Smooth muscle cell of the brain vasculature (primary cell): ENCODE measurements at regions not wholly inside any gene's neighbourhood (a gene's known extent, or its start where the extent isn't known, plus 50 kb on each side); places are given as distances from the start of the nearest gene placed in this dataset.

Source experiments
- DNase-seq: peaks from one replicate; pipeline ENCODE4 v3.0.0-alpha.2; 2012; ENCODE audit warnings: low read depth, low spot score

- DNase-seq = no peak
Measured at GRCh38 chr3:144221761-144222160, 250.1 kb downstream of the DIPK2A start.

DNA sequence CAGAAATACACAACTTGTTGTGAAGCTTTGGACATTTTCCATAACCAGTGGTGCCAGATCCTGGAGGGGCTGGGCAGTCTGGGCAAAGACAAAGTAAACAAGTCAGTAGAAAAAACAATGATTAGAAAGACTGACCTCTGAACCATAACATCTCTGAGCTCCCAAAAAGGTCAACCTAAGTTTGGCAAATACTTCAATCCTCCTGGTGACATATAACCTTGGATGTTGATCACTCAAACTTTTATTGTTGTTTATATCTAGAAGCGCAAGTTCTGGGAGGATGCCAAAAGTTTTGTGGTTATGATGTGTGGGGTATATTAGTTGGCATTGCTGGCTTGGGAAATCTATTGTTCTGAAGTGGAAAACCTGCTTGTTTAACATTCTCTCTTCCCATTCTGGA lies 257.7 kb downstream of the DIPK2A start:
- DNase-seq = no peak

DNA sequence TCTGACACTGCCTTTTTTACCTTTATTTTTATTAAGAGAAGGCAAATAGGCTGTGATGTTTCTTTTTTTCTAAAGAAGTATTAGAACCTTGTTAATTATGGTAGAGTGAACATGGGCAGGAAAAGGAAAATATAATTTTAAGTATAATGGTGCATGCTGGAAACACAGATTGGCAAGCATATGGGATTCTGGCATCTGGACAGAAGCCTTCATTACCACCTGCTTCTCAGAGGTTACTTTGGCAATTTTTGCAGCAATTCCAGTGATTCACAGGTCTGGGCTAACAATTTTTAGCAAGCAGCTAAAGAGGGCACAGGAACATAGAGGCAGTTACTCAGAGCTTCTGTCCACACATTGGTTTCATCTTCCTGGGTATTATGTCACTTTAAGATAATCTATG lies 258.3 kb downstream of the DIPK2A start:
- no peak for DNase-seq

GRCh38 chr3:144235489-144235888 lies 263.9 kb downstream of the DIPK2A start:
- DNase-seq = no peak

- no peak for DNase-seq
Measured at GRCh38 chr3:144237351-144237750, 265.7 kb downstream of the DIPK2A start.

- DNase-seq = no peak
Measured at GRCh38 chr3:144241404-144241803, 269.8 kb downstream of the DIPK2A start.

DNA sequence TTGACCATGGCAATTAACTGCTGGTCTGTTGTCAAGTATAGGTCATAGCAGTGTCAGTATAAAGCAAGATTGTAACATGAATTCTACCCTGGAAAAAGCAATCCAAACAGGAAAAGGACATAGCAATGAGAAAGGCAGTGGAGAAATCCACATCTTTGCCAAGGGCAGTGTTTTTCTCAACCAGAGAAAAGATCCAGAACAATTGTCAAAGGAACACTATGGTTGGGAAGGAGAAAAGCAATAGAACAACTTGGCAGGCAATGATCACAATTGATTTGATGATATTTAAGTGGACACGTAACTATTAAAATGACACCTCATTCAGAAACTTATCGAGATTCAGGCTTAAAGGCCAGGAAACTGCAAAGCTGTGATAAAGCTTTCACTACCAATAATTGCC lies 271.1 kb downstream of the DIPK2A start:
- DNase-seq = no peak

- no peak for DNase-seq
Measured at GRCh38 chr3:144244662-144245061, 273.0 kb downstream of the DIPK2A start.

- no peak for DNase-seq
Measured at GRCh38 chr3:144252896-144253295, 281.3 kb downstream of the DIPK2A start.

DNA sequence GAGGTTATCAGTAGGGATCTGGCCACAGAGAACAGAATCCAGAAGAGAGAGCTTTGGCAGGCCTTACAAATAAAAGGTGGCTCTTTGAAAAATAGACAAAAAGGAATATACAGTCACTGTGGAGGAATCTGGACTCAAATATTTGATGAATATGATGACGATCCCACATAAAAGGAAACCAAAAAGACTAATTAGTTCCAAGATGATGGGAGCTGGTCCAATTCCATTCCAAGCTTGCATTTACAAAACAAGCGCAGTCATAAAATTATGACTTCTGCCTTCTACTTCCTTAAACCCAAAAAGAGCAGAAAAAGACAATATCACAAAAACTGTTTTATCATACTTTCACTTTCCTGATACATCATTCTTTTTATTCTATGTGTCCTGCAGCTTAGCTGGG lies 285.8 kb downstream of the DIPK2A start:
- DNase-seq = no peak

DNA sequence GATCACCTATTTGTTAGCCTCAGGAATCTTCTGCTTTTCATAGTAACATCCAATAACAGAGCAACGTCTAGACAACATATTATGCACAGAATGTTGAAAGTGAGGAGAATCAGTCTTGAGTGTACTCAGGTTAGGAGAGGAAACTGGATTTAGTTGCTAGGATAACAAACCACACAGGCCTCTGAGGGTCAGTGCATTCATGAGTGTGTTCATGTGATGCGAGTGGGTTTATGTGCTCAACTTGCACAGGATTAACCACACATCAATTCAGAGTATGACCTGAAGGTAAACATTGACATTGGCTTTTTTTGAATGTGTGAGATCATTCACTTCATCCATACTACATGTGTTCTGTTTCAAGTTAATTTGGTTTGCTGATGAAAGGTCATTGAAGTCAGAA lies 287.6 kb downstream of the DIPK2A start:
- no peak for DNase-seq

- DNase-seq = no peak
Measured at GRCh38 chr3:144263706-144264105, 292.1 kb downstream of the DIPK2A start.

- DNase-seq = no peak
Measured at GRCh38 chr3:144264350-144264749, 292.7 kb downstream of the DIPK2A start.

- no peak for DNase-seq
Measured at GRCh38 chr3:144264794-144265193, 293.2 kb downstream of the DIPK2A start.

DNA sequence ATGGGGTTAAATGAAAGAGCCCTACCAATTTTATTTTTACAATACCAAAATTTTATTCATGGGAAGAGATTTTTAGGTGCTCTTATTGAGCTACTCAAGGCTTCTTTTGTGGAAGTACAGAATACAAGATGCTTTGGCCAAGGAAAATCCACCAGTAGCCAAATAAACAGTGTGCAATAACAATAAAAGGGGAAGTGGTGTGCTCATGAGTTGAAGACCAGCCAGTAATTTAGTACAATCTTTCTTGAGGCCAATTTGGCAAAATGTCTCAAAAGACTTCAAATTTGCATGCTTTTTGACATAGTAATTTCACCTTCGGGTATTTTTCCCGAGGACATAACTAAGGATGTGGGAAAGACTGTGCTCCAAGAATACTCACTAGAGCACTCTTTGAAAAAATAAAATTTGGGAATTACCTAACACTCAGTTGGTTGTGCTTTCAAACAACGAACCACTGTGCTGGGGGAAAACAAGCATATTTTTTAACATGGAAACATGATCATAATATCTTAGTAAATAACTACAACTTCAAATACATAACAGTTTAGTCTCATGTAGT lies 294.0 kb downstream of the DIPK2A start:
- DNase-seq = no peak

GRCh38 chr3:144270100-144270499 lies 298.5 kb downstream of the DIPK2A start:
- no peak for DNase-seq

DNA sequence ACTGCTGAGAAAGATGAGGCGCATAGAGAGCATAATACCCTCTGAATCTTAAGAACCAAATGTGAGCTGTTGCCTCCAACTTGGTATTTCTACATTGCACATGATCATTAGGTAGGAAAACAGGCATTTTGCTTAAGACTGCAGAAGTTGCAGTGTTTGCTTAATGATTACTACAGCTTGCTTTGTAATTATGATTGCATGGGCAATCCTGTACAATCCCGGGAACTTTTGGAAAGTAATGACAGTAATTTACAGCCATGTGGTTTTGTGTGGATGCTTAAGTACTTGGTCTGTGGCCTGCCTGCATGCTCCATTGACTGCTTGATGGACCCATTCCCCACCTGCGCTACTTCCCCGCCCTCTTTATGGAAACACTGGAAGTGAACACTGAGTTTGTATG lies 301.1 kb downstream of the DIPK2A start:
- no peak for DNase-seq

GRCh38 chr3:144273601-144274000 lies 302.0 kb downstream of the DIPK2A start:
- no peak for DNase-seq

- DNase-seq = no peak
Measured at GRCh38 chr3:144275005-144275404, 303.4 kb downstream of the DIPK2A start.

GRCh38 chr3:144282313-144282712 lies 310.7 kb downstream of the DIPK2A start:
- DNase-seq = no peak

DNA sequence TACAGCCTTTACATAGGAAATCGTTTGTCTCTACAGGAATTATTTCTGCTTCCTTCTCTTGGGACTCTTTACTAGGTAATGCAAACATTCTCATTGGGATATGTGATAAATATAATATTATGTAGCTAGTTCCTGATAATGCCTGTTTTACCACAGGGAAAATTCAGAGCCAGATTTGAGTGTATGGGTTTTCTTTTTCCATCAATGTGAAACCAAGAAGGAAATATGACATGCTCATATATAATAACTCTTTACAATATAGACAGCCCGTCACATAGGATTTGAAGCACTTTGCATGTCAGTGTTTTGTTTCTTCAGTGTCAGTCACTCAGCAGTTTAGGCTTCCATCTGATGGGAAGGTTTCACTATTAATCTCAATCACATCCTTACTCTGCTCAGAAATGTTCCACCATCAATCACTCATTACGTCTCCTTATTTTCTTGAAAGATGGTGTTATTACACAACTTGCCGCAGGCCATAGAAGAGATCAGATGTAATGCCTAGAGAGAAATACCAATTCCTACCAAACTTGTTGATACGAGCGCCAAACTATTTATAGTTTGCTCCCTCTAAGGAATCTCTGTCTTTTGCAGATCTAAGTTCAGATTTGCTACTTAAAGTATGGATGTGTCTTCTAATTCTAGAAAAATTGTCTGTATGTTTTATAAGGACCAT lies 314.8 kb downstream of the DIPK2A start:
- DNase-seq = no peak

DNA sequence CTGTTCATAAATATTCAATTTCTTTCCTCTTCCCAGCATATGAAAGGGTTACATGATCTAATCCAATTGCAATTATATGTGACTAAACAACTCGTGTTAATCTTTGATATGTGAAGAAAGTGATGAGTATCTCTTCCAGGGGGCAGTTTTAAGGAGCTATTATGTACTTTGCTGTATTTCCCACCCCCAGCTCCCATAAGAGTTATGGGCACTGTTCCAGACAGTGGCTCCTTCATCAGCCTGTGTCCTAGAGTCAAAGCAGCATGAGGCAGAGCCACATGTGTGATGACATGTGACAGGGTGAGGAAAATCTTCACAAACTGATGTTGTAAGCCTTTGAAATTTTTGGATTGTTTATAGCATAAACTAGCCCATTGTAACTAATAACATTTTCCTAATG lies 315.4 kb downstream of the DIPK2A start:
- DNase-seq = no peak

GRCh38 chr3:144289057-144289456 lies 317.4 kb downstream of the DIPK2A start:
- DNase-seq = no peak
